Lung microvascular endothelial cell (primary cell): ENCODE measurements at regions not wholly inside any gene's neighbourhood (a gene's known extent, or its start where the extent isn't known, plus 50 kb on each side); places are given as distances from the start of the nearest gene placed in this dataset.

Experiments used
- DNase-seq, 2 donors: peaks; one replicate each; pipeline versions ENCODE4 v3.0.0 to v3.0.0-alpha.2; 2010; ENCODE audit warnings: low read depth in 2 of 2

GRCh38 chr10:128709686-128710085 is 583.5 kb upstream of the MKI67 start:
- no peak for DNase-seq

GRCh38 chr10:128710098-128710797 is 584.0 kb upstream of the MKI67 start:
- no peak for DNase-seq

GRCh38 chr10:128710798-128711183 is 584.6 kb upstream of the MKI67 start:
- no peak for DNase-seq

DNA sequence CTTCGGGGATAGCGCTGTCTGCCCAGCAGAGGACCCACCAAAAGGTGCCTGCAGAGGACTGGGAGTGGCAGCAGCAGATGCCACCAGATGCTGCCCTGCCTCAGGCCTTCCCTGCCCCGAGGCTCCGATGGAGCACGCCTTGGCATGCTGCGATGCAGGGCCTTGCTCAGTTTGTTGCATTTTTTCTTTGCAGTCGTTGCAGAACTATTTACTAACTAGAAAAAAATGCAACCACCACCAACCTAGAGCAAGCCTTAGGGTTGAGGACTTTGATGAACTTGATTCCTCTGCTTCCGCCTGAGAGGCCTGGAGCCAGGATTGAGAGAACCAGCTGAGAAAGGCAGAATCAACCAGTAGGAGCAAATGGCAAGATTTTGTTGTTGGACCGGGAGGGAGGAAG is 585.6 kb upstream of the MKI67 start:
- no peak for DNase-seq

DNA sequence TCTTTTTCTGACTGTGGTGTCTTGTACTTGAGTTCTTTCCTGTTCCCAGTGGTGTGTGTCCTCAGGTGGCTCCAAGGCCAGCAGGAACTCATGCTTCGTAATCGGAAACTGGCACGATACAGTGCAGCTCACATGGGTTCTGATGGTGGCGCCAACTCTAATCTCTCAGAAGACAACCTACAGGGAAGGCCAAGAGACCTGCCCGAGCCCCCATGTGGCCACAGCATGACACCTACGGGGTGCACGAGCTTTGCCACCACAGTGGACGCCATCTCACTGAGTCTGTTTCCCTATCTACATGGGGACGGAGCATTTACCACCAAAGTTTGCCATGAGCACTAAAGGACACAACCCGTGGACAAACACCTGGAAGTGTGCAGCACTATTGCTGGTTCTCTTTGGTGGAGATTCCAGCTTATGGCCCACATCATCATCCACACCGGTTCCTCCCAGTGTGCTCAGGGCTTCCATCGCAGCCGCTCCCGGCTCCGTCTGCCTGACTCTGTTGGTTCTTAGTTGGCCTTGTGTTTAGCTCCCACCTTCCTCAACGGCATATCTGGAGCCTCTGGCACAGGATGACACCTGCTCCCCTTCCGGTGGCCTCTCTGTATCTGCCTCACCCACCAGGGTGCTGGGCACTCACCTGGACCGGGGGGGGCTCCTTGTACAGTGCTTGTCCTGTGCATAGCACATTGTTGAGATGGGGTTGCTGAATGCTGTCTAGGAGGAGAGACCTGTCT is 586.6 kb upstream of the MKI67 start:
- no peak for DNase-seq

DNA sequence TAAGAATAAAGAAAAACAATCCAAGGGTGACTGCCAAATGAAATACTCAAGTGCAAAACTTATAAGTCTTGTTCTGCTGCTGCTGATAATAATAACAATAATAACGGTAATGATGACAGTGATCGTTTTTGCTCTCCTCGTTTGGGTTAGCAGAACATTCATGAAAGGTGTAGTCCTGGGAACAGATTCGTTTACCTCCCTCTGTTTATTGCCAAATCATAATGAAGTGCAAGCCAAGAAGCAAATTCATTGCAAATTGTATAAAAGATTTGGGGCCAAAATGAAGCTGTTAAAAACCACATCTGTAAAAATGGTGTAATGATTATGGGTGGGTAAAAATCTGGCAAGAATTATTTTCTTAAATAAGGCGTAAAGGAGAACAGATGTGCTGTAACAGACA is 587.2 kb upstream of the MKI67 start:
- DNase-seq, result no peak

DNA sequence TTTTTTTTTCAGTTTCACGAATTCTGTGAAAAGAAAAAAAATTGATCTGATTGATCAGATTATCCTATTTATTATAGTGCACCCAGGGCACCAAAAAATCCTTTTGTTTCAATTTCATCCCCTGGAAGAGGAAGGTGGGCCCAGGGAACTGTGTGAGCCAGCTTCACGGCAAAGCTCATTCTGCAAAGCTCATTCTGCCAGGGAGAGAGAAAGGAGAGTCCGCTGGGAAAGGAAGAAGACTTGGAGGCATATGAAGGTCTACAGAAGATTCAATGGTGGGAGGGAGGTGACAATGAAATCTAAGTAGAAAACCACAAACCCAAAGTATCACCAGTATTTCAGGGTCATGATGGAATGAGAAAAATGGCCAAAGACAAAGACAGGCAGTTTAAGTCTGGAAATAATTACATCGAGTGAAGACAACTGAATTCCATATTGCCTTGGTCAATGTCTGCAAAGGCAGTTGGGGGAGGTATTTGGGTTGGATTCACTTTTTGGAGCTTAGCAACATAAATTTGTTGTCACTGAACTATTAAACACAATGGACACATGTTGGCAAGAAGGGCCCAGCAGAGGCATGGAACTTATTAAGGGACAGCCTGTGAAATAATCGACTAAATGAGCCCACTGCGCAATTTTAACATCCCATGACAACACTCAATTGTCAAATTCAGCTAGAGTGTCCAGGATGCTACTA is 587.8 kb upstream of the MKI67 start:
- no peak for DNase-seq

DNA sequence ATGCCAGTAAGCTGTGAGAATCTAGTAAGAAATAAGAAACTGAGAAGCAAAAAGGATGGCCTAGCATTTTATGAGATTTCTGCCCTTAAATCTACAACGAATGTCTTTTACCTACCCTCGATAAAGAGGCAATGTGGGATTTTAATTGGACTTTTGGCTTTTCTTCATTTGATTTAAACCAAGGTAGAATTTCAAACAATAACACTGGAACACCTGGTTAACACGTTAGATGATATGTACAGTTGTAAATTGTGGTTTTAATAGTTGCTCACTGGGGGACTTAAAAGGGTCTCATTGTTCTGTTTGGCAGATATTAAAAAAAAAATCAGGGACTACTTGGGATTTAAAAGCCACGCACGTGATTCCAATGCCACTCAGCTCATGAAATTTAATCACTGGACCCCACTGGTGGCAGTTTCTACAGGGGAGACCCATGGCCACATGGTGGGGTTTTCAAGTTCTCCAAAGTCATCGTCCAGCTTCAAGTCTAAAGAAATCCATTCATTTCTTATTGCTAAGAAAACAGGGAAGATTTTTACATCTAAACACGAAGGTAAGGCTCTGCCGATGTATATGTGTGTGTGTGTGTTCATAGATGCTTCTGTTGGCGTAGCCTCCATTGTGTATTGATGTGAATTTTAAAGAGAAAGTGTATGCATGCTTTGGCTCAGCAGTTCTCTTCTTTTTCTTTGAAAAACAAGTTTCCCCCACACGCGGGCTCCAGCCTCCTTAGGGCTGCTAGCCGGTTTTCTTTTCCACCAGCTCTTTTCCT is 588.6 kb upstream of the MKI67 start:
- no peak for DNase-seq

GRCh38 chr10:128716181-128716580 is 590.0 kb upstream of the MKI67 start:
- no peak for DNase-seq

- no peak for DNase-seq
Observed at GRCh38 chr10:128721963-128722445, 595.8 kb upstream of the MKI67 start.

DNA sequence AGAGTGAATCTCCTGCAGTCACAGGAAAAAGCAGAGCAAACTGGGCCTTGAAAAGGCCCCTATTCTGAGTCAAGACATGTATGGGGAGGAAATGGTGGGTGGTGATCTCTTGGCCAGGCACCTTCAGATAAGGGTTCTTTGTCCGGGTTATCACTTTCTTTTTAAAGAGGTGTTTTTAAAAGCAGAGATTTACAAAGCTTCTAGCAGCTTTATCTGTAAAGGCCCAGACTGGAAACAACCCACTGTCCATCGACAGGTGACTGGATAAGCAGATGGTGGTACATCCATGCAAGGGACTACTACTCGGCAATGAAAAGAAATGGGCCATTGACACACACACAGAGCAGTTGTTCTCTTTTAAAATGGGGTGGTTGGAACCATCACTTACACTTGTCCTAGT is 596.7 kb upstream of the MKI67 start:
- no peak for DNase-seq

DNA sequence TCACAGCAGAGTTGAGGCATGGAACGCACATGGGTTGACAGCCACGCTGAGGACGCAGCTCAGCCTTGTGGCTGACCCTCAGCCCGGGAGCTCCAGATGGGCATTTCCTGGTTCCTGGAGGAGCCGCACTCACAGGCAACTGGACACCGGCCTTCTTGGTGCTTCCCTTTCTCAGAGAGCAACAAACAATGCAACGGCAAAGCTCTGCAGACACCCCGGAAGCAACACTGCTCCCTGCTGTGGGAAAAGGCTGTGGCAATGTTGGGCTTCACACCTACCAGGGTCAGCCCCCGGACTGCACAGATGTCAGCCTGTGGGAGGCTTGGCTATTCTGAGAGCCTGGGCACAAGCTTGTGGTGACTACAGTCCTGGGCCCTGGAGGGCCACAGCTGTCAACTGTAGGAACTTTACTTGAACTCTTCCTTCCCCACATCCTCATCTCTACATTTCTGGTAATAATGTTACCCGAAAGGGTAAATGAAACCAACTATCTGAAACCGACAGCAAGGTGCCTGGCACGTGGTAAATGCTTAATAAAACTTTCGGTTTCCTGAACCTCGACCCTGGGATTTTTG is 597.5 kb upstream of the MKI67 start:
- DNase-seq, result no peak

- DNase-seq, result no peak
Observed at GRCh38 chr10:128725531-128725930, 599.3 kb upstream of the MKI67 start.

DNA sequence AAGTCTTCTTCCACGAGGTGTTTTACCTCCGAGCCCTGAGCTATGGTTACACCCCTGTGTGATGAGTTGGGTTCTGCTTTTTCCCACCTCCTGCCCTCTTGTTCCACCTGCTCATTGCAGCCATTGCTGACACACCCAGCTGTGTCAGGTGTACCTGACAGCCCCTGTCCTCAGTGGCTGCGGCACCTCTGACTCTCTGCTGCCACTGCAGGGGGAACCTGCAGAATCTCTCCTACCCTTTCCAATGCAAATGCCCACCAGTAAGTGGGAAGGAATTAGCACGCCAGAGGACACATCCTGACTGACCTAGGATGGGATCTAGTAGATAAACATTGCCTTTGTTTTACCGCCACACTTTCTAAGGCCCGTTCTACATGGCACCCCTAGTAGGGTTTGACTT is 600.9 kb upstream of the MKI67 start:
- no peak for DNase-seq

GRCh38 chr10:128729910-128730420 is 603.7 kb upstream of the MKI67 start:
- DNase-seq, result no peak

DNA sequence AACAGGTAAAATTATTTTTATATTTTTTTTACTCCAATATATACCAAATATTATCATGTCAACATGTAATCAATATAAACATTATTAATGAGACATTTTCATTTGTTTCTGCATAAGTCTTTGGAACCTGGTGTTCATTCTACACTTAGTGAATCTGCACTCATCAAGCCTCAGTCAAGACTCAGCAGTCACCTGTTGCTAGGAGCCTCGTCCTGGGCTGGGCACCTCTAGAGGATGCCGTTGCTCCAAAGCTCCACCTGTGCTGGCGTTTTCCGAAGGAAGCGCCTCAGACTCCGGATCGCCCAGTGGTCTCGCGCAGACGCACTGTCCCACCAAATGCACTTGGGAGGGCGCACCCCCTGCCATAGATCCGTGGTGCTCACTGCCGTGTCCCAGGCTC is 604.7 kb upstream of the MKI67 start:
- DNase-seq, result no peak

DNA sequence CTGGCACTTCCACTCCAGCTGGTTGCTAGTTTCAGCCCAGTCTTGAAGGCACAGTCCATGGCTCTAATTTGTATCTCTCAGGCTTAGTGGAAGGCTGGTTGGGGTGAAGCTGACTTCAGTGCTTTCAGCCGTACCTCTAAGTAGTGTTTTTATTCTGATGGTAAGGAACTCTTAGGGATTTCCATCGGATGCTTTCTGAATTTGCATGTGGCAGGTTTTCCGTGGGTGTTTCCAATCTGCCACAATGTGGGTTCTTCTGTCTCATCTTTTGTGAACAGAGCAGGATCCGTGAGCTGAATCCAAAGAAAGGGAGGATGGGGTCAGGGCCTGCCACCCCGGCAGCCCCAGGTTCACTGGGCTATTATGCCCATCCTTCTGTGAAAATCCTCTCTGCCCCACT is 607.9 kb upstream of the MKI67 start:
- DNase-seq, result no peak

DNA sequence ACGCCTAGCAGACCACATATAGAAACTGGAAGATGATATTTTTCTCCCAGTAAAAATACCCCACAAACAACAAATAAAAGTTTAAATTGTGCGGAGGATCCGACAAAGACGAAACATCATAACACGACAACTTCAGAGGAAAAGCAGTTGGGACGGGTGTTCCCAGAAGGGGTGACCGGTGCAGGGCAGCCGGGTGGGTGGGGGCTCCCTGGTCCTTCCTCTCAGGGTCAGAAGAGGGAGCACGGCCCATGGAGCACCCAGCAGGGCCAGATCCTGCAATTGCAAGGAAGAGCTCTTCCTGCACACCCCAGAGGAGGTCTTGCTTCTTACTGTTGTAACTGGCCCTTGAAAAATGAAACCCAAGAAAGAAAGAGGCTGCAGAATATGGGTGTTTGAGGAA is 608.5 kb upstream of the MKI67 start:
- DNase-seq, result no peak

- DNase-seq, result no peak
Observed at GRCh38 chr10:128735996-128736395, 609.8 kb upstream of the MKI67 start.

DNA sequence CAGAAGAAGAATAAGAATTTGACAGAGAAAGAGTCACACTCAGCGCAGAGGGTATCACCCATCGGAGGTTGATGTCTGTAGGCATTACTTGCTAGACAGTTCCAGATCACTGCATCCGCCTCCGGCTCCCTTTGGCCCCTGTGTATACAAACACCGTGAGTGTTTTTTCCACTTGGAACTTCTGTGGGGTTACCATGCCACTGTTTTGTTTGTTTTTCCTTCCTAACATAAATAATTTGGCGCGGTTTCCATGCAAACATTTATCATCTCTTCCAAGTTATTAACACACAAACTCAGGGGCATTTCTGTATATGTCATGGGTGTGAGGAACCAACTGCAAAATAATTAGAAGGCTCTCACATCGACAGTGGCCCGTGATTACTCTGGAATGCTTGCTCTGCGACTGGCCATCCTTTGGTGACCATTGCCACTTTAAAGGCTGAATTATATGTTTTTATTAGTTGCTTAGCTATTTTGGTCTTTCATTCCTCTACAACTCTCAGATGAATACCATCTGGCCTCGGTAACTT is 612.2 kb upstream of the MKI67 start:
- peak in 1 of 2 donors; percentile 20 for DNase-seq

GRCh38 chr10:128739930-128740329 is 613.7 kb upstream of the MKI67 start:
- DNase-seq, result no peak
